Esophagus muscularis mucosa (tissue), 4 donors: ENCODE measurements at regions not wholly inside any gene's neighbourhood (a gene's known extent, or its start where the extent isn't known, plus 50 kb on each side); places are given as distances from the start of the nearest gene placed in this dataset.

Source experiments
- CTCF ChIP-seq, 3 experiments: fragments of 200-600 bp in 2 of 3; fragments of 450-650 bp in 1 of 3; sonication (generic) in 2 of 3; IDR thresholded peaks; one replicate each; pipeline ENCODE4 v1.5.1; 2017 to 2019; ENCODE audit warnings: antibody characterized with exemption in 3 of 3, mild to moderate bottlenecking in 2 of 3, moderate library complexity in 1 of 3
- EP300 ChIP-seq: sonication (generic); formaldehyde crosslinking; IDR thresholded peaks from one replicate; pipeline ENCODE4 v1.6.1; 2017; ENCODE audit warnings: antibody characterized with exemption
- POLR2A ChIP-seq: fragments of 450-650 bp; IDR thresholded peaks from one replicate; pipeline ENCODE4 v1.6.1; 2017; ENCODE audit warnings: antibody characterized with exemption, moderate library complexity, mild to moderate bottlenecking, low read depth
- POLR2AphosphoS5 ChIP-seq, 2 donors: sonication (generic); formaldehyde crosslinking; IDR thresholded peaks; one replicate each; pipeline ENCODE4 v1.6.1; 2017; ENCODE audit warnings: antibody characterized with exemption in 2 of 2

- TF ChIP-seq POLR2A (no peak), EP300 (no peak), CTCF (IDR thresholded peaks at IDR 0.05) (no peak), POLR2AphosphoS5 (IDR thresholded peaks at IDR 0.05) (no peak)
These were observed 819.3 kb upstream of the CELF2 start for GRCh38 chr10:10198363-10198762.
